ENCODE measurements at regions not wholly inside any gene's neighbourhood (a gene's known extent, or its start where the extent isn't known, plus 50 kb on each side); places are given as distances from the start of the nearest gene placed in this dataset.
"Not testable (repeated sequence)": the region's sequence is repeated elsewhere in the genome, so short reads cannot be mapped to it uniquely, and the experiment has no call there.

DNA sequence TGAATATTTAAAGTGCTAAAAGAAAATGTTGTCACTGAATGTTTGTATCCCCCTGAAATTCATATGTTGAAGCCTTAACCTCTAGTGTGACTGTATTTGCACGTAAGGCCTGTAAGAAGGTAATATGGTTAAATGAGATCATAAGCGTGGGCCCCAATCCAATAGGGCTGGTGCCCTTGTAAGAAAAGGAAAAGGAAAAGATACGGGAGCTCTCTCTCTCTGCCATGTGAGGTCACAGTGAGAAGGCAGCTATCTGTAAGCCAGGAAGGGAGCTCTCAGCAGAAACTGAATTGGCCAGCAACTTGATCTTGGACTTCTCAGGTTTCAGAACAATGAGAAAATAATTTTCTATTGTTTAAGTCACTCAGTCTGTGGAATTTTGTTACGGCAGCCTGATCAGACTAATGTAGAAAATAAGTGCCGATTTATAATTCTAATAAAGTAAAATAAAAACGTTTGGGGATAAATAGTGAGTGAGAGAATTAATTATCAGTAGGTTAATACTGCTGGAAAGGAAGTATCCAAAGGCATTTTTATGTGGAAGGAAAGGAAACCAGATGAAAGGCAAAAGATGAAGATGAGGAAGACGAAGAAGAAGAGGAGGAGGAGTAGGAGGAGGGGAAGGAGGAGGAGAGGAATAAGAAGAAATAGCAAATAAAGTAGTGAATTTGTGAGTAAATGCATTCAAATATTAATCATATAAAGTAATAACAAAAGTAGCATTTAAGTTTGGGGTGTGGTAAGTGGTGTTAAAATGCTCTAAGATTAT is 188.5 kb upstream of the KRR1 start:
- no peak for DNase-seq

DNA sequence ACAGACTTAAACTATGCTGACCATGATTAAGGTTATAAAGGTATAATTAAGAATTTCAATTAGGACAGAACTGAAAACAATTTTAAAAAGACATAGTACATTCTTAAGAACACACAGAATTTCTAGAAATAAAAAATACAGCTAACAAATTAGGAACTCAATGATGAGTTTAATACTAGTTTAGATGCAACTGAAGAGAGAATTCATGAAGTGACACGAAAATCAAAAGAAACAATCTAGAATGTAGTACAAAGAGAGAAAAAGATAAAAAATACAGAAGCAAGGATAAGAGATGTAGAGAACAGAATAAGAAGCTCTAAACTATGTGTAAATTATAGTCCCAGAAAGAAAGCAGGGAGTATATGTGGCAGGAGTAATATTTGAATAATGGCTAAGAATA is 187.8 kb upstream of the KRR1 start:
- no peak for DNase-seq

DNA sequence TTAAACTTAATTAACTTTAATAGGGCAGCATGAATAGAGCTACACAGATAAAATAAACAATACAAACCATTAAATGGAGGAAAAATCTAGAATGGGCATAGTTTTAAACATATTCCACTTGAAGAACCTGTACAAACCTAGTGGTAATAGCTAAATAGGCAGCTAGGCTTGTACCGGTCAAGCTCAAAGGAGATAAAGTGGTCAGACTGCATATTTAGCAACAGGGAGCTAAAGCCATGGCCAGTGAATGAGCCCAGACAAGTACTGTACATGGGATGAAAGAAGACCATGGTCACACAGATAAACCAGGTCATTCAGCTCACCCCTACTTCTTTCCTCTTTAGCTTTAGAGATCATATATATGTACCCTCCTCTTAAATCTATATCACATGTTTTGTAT is 186.6 kb upstream of the KRR1 start:
- no peak for DNase-seq

DNA sequence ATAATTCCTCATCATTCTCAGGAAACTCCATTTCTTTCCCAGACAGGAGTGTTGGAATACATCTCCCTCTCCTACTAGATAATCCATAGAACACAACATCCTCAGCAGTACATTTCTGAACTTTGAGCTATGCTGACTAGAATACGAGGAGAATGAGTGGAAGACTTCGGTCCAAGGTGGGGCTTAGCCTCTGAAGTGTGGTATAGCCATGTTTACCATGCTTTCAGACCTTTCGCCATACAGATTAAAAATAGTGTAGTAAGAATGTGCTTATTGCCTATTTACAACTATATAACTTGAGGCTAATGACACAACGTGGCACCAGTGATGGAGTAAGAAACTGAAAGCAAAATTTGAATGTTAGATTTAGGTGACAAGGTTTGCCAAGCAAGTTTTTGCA is 184.5 kb upstream of the KRR1 start:
- DNase-seq = no peak

DNA sequence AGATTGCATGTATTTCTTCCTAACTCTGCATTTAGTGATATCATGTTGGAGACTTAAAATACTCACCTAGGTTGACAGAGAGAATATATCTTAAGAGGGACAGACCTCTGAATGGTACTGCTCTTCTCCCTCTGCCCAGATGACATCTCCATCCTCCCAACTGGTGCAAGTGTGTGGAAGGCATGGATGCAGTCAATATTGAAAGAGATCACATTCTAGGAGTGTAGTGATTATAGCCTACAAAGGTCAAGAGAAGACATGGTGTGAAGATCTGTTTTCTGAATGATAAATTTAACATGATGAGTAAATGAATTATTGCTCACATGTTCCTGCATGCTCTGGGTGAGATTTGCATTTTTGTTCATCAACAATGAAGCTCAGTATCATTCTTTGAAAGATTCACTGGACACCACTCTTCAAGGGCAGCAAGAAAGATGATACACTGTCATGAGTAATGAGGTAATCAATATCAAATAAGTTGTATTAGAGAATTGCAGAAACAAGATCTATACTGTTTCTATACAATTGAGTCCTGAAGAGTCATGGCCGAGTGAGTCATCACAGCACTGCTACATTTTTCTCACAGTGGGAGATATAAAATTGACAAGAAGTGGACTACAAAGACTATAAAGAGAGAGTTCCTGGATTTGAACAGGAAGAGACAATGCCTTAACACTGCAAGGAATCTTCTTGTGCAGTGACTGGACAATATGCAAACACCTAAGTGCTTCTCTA is 183.3 kb upstream of the KRR1 start:
- no peak for DNase-seq

DNA sequence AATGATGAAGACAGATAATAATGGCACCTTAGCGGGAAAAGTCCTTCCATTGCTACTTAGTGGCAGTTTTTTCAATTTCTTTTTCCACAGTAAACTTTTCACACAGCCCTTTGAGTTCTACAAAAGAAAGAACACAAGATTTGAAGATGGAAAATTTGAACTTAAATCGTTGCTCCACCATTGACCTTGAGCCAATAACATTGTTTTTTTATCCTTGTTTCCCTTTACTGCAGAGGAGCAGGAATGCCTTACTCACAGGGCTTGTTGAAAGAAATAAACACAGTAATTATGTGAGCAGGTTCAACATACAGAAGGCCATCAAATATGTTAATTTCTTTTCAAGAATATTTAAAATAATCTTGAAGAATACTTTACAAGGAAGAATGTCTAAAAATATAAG is 181.5 kb upstream of the KRR1 start:
- no peak for DNase-seq

DNA sequence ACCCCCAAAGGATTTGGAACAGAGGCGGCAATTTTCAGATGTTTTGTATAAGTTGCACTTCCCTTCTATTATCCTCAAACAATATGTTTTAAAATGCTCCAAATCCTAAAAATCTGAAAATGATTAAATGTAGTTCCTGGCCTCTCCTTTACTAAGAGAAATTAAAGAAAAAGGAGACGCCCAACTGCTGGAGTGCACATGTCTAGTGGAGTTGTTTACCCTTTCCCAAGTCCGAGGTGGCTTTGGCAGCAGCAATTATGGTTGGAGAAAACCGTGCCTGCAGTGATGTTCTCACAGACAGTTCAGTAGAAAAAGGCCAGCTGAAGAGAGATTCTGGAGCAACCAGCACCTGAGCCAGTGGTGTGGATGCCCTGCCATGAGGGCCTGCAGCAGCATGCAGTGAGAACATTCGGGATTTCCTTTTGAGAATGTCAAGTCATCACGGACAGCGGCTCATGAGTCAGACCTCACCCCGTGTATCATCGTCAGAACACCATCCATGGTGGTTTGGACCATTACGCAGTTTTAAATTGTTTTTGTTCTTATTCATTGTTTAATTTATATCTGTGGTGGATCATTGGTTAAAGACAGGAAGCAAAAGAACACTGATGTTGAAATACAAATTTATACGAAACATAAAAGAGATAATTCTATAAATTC is 179.0 kb upstream of the KRR1 start:
- no peak for DNase-seq

DNA sequence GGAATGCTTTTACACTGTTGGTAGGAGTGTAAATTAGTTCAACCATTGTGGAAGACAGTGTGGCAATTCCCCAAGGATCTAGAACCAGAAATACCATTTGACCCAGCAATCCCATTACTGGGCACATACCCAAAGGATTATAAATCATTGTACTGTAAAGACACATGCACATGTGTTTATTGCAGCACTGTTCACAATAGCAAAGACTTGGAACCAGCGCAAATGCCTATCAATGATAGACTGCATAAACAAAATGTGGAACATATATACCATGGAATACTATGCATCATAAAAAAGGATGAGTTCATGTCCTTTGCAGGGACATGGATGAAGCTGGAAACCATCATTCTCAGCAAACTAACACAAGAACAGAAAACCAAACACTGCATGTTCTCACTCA is 174.8 kb upstream of the KRR1 start:
- not testable (repeated sequence) for DNase-seq

DNA sequence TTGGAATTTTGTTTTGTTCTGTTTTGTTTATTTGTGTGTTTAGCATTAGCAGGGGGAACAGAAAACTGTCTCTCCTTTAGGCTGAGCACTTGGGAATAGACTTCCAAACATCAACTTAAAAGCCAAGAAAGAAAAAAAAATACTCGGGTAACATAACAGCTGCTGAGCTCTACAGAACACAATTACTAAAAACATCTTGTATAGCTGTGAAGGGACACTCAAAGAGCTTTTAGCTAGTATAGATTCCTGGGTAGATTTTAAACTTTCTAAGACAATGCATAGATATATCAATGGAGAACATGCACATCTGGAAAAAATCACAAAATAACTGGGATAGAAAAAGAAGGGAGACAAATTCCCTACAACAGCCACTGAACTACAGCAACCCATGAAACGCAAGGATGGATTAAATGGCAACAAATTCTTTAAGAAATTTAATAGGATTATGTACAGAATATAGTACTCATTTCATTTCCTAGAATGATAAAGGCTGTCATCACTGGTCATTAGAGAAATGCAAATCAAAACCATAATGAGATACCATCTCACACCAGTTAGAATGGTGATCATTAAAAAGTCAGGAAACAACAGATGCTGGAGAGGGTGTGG is 174.3 kb upstream of the KRR1 start:
- no peak for DNase-seq

DNA sequence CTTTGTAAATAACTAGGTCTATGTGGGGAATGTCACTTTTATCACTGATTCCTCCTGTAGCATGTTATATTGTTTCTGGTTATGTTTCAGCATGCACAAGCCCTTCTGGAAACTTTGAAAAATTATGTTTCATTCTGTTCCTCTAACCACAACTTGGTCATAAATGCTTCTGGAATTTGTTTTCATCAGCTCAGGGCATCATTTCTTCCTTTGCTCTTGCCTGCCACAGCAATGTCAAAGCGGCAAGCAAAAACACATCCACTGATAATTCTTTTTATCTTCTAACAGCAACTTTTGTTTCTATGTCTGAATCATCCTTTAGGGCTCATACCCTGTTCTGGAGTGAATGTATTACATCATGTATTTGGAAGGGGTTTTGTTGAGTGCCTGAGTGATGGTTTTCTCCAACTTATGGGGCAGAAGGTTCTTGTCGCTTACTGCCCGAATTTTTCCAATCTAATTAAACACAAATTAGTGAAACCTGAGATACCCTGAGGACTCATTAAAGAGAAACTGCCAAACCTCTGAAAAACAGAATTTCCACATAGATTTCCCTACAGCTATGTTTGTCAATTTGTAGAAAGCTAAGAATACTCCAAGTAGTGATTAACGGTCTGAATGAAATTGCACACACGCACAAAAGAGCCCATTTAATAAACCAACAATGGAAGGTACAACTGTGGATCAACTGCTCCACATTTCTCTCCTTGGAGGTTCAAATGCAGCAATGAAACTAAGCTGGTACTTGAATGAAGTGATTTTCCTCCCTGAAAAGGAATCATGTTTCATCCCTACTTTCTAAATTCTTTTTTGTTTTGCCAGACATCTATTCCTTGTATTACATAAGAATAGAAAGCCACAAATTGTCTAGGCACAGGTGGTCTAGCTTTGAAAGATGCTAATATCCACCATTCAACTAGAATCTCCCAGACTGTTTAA is 173.5 kb upstream of the KRR1 start:
- DNase-seq = no peak

DNA sequence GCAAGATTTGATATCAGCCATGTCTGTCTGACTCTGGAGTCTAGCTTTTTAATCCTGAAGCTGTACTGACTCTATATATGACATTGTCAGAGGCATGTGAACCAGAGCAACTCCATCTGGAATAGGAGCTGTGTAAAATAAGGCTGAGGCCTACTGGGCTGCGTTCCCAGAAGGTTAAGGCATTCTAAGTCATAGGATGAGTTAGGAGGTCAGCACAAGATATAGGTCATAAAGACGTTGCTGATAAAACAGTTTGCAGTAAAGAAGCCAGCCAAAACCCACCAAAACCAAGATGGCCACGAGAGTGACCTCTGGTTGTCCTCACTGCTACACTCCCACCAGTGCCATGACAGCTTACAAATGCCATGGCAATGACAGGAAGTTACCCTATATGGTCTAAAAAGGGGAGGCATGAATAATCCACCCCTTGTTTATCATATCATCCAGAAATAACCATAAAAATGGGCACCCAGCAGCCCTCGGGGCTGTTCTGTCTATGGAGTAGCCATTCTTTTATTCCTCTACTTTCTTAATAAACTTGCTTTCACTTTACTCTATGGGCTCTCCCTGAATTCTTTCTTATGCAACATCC is 172.7 kb upstream of the KRR1 start:
- not testable (repeated sequence) for DNase-seq

DNA sequence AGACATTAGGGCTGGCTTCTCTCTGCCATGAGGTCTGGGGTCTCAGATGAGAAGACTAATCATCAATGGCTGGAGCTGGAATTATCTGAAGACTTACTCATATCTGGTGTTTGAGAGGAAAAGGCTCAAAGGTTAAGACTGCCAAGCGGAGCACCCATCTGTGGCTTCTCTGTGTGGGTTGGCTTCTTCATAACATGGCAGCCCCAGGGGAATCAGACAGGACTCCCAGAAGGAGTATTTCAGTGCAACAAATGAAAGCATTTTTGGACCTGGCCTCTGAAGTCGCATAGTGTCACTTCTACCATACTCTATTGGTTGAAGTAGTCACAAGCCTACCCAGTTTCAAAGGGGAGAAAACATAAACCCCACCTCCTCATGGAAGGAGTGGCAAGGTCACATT is 171.8 kb upstream of the KRR1 start:
- DNase-seq = no peak

DNA sequence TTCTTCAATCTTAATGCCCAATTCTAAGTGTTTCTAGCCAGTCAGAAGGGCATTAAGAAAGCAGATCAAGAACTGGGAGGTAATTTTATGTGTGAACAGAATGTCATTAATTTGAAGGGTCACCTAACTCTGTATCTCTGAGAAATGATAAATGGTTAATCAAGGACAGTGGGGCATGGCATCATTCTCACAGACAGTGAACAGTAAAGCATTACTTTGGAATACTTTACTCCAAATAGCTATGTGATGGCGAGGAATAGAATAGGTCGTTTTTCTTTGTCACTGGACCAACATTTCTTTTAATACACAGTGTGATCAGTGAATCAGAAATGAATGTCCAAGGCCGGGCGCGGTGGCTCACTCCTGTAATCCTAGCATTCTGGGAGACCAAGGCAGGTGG is 166.1 kb upstream of the KRR1 start:
- DNase-seq = no peak

DNA sequence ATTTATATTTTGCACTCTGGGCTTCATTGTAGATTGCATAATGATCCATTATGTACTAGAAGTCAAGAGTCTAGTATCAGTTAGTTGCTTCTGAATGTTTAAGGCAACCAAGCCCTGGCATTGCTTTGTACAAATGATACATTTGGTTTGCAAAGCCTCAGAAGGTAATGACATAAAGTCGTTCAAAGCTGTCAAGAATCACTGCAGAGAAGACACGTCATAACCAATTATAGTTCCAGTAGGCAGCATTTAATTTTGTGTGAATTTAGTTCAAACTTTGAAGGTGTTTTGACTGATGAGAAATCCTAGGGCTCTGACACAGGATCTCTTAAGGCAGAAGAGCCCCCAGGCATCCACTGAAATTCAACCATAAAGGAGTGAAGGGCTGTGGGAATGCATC is 163.0 kb upstream of the KRR1 start:
- no peak for DNase-seq

DNA sequence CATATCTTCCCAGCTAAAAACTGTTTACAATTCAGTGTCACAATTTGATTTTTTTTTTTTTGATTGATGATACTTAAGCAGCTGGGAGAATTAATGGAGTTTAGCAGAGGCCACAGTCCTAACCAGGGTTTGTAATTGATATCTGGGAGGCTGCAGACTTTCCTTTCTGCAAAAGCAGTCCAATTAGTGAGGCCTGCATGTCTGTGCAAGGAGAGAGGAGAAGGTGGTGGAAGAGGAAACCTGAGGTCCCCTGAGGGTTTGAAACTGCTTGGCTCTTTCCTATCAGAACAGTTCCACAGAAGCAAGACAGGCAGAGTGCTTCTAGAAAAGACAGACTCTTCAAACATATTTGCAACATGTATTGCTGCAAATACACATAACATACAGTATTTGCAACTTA is 160.8 kb upstream of the KRR1 start:
- no peak for DNase-seq

DNA sequence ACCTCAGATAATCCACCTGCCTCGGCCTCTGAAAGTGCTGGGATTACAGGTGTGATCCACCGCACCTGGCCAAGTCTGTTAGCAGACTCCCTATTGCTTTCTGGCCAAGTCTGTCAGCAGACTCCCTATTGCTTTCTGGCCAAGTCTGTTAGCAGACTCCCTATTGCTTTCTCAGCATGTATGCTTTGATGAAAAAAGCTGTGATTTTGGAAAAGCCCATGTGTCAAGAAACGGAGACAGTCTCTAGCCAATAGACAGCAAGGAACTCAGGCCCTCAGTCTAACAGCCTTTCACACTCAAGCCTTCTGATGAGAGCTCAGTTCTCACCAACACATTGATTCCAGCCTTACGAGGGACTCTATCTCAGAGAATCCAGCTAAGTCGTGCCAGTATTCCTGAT is 158.8 kb upstream of the KRR1 start:
- no peak for DNase-seq

DNA sequence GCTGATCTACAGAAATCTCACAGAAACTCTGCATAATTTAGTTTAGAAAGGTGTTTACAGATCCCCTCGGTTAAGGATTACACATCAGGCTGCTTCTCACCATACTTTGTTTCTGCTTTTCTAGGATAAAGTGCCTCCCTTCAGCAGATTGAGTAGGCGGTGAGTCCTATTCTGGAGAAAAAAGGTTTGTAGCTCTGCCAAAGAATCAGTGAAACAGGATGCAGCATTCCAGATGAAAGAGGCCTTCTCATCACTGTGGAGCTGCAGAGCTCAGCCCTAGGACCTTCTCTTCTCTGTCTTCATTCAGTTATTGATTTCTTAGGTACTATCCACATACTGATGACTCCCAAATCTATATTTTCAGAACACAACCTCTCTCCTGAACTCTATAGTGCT is 155.5 kb upstream of the KRR1 start:
- DNase-seq = no peak

DNA sequence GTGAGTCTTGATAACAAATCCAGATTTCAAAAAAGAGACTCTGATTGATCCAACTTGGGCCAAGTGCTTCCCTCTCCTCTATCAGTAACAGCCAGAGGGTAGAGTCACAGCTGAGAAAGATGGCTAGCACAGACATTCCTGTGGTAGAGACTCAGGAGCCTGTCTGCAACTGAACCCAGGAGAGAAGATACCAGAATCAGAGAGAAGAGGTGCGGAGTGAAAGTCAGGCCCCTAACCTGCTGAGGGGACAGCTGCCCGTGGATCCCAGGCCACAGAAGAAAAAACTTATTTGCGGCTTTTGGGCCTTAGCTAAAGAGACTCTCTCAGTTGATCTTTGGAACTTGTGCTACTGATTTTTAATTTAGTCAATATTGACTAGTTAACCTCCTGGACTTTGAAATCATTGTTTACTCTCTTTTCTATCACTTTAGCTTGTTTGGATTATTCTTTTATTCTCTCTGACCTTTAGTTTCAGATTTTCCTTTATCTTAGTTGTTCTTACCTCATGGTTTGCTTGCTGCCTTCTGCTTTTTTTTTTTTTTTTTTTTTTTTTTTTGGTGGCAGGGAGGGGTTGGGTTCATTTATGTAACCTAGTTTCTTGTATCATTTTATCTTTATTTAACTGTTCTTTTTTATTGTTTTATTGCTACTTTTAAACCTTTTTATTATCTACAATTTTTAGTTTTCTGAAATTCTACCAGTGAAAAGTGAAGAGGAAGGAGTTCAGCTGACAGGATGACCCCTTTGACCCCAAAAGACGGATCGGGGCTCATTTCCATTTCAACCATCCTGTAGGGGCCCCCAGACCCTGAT is 154.9 kb upstream of the KRR1 start:
- no peak for DNase-seq

DNA sequence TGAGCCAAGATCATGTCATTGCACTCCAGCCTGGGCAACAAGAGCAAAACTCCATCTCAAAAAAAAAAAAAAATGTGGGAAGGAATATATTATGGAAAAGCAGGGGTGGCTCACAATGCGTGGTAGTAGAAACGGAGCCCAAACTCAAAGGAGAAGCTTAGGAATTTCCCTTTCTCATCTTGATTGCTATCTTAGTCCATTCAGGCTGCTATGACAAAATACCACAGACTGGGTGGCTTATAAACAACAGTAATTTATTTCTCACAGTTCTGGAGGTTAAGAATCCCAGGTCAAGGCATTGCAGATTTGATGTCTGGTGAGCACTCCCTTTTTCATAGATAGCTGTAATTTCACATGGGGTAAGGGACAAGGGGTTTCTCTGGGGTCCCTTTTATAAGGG is 153.8 kb upstream of the KRR1 start:
- DNase-seq = no peak

DNA sequence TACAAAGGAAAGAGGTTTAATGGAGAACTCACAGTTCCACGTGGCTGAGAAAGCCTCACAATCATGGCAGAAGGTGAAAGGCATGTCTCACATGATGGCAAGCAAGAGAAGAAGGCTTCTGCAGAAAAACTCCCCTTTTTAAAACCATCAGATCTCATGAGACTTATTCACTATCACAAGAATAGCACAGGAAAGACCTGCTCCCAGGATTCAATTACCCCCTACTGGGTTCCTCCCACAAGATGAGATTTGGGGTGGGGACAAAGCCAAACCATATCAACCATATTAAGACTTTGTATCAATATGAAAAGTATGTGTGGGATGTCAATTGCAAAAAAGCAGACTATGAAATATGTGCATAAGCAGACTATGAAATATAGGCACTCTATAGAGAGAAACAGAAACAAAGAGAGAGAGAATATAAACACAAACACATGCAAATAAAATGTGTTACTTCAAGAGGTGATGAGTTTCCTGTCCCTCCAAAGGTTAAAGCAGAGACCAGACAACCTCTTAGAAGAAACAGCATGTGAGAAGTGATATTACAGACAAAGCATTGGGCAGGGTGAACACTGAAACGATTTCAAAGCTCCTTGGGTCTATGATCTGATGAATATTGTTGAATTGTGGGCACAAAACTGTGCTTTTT is 151.2 kb upstream of the KRR1 start:
- no peak for DNase-seq

DNA sequence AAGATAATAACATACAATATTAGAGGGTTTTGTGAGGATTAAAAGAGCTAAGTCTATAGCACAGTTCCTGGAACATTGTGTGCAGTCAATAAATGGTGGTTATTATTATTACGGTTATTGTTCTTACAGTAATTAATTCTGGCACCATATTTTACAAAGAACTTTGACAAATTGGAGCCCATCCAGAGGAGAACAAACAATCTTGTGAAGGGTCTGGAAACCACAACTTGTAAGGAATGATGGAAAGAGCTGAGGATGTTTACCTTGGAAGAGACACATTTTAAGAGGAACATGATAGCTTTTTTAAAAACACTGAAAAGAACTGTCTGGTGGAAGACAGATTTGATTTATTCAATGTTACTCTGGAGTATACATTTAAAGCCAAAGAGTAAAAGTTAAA is 150.5 kb upstream of the KRR1 start:
- no peak for DNase-seq
